DND-41 (cell line): ENCODE measurements at regions not wholly inside any gene's neighbourhood (a gene's known extent, or its start where the extent isn't known, plus 50 kb on each side); places are given as distances from the start of the nearest gene placed in this dataset.

Experiments used
- ATAC-seq: fragments of 200-7000 bp; cut with Tn5 transposase; 3 replicates; pipeline ENCODE4 v1.9.1; 2021; ENCODE audit warnings: low read depth; ENCODE audit not compliant: insufficient read depth
- DNase-seq: peaks from one replicate; pipeline ENCODE4 v3.0.0-alpha.2; 2020
- H2AFZ ChIP-seq: 2 replicates; pipeline ENCODE4 v1.6.0; 2012; ENCODE audit warnings: low read depth, low read length
- H3K27ac ChIP-seq: 2 replicates; pipeline ENCODE4 v1.5.1; 2012; ENCODE audit warnings: low read length, inconsistent platforms
- H3K27me3 ChIP-seq: fragments of 200-600 bp; sonication (generic); 2 replicates; pipeline ENCODE4 v1.6.0; 2012; ENCODE audit warnings: low read length, mild to moderate bottlenecking, inconsistent platforms; ENCODE audit not compliant: insufficient read depth, poor library complexity
- H3K36me3 ChIP-seq: 2 replicates; pipeline ENCODE4 v1.5.1; 2012; ENCODE audit warnings: low read length, inconsistent platforms; ENCODE audit not compliant: insufficient read depth
- H3K4me1 ChIP-seq: 2 replicates; pipeline ENCODE4 v1.5.1; 2012; ENCODE audit warnings: mild to moderate bottlenecking, low read length; ENCODE audit not compliant: insufficient read depth
- H3K4me2 ChIP-seq: 2 replicates; pipeline ENCODE4 v1.6.0; 2012; ENCODE audit warnings: mild to moderate bottlenecking, moderate library complexity, low read length, inconsistent platforms; ENCODE audit not compliant: insufficient read depth
- H3K4me3 ChIP-seq, 2 experiments: fragments of 200-600 bp in 1 of 2; shearing (Covaris generic) in 1 of 2; 2 replicates each; pipeline ENCODE4 v1.5.1; 2012 to 2016; ENCODE audit warnings: inconsistent platforms in 2 of 2, low read length in 2 of 2, mild to moderate bottlenecking in 2 of 2, low read depth in 1 of 2, moderate library complexity in 1 of 2
- H3K79me2 ChIP-seq: 2 replicates; pipeline ENCODE4 v1.6.0; 2012; ENCODE audit warnings: low read length, inconsistent platforms; ENCODE audit not compliant: insufficient read depth
- H3K9ac ChIP-seq: 2 replicates; pipeline ENCODE4 v1.6.0; 2012; ENCODE audit warnings: low read depth, mild to moderate bottlenecking, inconsistent platforms, low read length, moderate library complexity
- H3K9me3 ChIP-seq: 2 replicates; pipeline ENCODE4 v1.5.1; 2012; ENCODE audit warnings: low read length, moderate library complexity, mild to moderate bottlenecking, inconsistent platforms; ENCODE audit not compliant: insufficient read depth, severe bottlenecking
- H4K20me1 ChIP-seq: 2 replicates; pipeline ENCODE4 v1.6.0; 2012; ENCODE audit warnings: low read length; ENCODE audit not compliant: insufficient read depth
- CTCF ChIP-seq: IDR thresholded peaks from 2 replicates; pipeline ENCODE4 v1.5.1; 2012; ENCODE audit warnings: borderline replicate concordance, low read length, moderate library complexity, mild to moderate bottlenecking; ENCODE audit not compliant: poor library complexity, severe bottlenecking; ENCODE audit errors: extremely low read depth
- EZH2 ChIP-seq: IDR thresholded peaks from 3 replicates; pipeline ENCODE4 v1.6.1; 2012; ENCODE audit warnings: borderline replicate concordance, low read depth, mild to moderate bottlenecking, moderate library complexity, low read length, inconsistent platforms; ENCODE audit not compliant: severe bottlenecking

- H3K4me3 ChIP-seq: no peak overlapping the region
- no peak overlapping the region for H3K9ac ChIP-seq
- H3K79me2 ChIP-seq: no peaks in the 10 kb centered on the region
- H3K4me1 ChIP-seq: no peaks in the 10 kb centered on the region
- no peak overlapping the region for H2AFZ ChIP-seq
- no peak for DNase-seq
- H3K36me3 ChIP-seq: no peaks in the 10 kb centered on the region
- H3K4me2 ChIP-seq: no peak overlapping the region
- no peaks in the 10 kb centered on the region for H4K20me1 ChIP-seq
- no peaks in the 10 kb centered on the region for H3K27me3 ChIP-seq
- ATAC-seq: no peak
- H3K27ac ChIP-seq: no peak overlapping the region
- H3K9me3 ChIP-seq: no peaks in the 10 kb centered on the region
- TF ChIP-seq CTCF (no peak), EZH2 (no peak)
Observed at GRCh38 chr7:46071601-46072000, 150.5 kb upstream of the IGFBP3 start.

GRCh38 chr7:46071076-46071475 is 150.0 kb upstream of the IGFBP3 start:
- Histone ChIP-seq H3K4me1 (no peaks in the 10 kb centered on the region), H3K27ac (no peak overlapping the region), H3K79me2 (no peaks in the 10 kb centered on the region), H3K27me3 (no peaks in the 10 kb centered on the region), H3K36me3 (no peaks in the 10 kb centered on the region), H3K4me2 (no peak overlapping the region), H3K9ac (no peak overlapping the region), H3K4me3 (no peak overlapping the region), H2AFZ (no peak overlapping the region), H4K20me1 (no peaks in the 10 kb centered on the region), H3K9me3 (no peaks in the 10 kb centered on the region)
- ATAC-seq (no peak), DNase-seq (no peak)
- no peak for TF ChIP-seq CTCF
- TF ChIP-seq EZH2: no peak

GRCh38 chr7:46068159-46068558 is 147.1 kb upstream of the IGFBP3 start:
- Histone ChIP-seq H3K79me2 (no peaks in the 10 kb centered on the region), H3K4me1 (no peaks in the 10 kb centered on the region), H3K27me3 (no peaks in the 10 kb centered on the region), H2AFZ (no peak overlapping the region), H3K9me3 (no peaks in the 10 kb centered on the region), H3K36me3 (no peaks in the 10 kb centered on the region), H4K20me1 (no peaks in the 10 kb centered on the region), H3K4me2 (no peak overlapping the region), H3K4me3 (no peak overlapping the region), H3K27ac (no peak overlapping the region), H3K9ac (no peak overlapping the region)
- no peak for DNase-seq
- ATAC-seq: no peak
- no peak for TF ChIP-seq CTCF
- TF ChIP-seq EZH2: no peak
